DOHH2 (cell line): ENCODE measurements at regions not wholly inside any gene's neighbourhood (a gene's known extent, or its start where the extent isn't known, plus 50 kb on each side); places are given as distances from the start of the nearest gene placed in this dataset.

Experiments used
- CTCF ChIP-seq: fragments of 200-600 bp; sonication (generic); IDR thresholded peaks from one replicate; pipeline ENCODE4 v1.5.1; 2014; ENCODE audit warnings: antibody characterized with exemption, mild to moderate bottlenecking, low read depth, low read length; ENCODE audit not compliant: poor library complexity, severe bottlenecking
- EZH2phosphoT487 ChIP-seq: fragments of 200-600 bp; sonication (generic); IDR thresholded peaks from 2 replicates; pipeline ENCODE4 v1.6.1; 2017; ENCODE audit warnings: borderline replicate concordance, mild to moderate bottlenecking, antibody characterized with exemption, low read length, moderate library complexity, mixed read lengths

GRCh38 chr3:41118461-41119390, 80.6 kb upstream of the CTNNB1 start:
- no peak for TF ChIP-seq CTCF
- no peak for TF ChIP-seq EZH2phosphoT487
